ENCODE measurements at regions not wholly inside any gene's neighbourhood (a gene's known extent, or its start where the extent isn't known, plus 50 kb on each side); places are given as distances from the start of the nearest gene placed in this dataset.

- in situ Hi-C loops (cut with HindIII; ENCODE audit: low sequenced_read_pairs) = loop anchor here (5.0 kb wide), 1 partner anchor 58 kb away; no protein-coding TSS in a partner anchor
Measured at GRCh38 chr9:80369641-80370040, 797.9 kb downstream of the TLE4 start.

GRCh38 chr9:80366626-80367025 is 794.9 kb downstream of the TLE4 start:
- in situ Hi-C loops (cut with HindIII; ENCODE audit: low sequenced_read_pairs) = no loop called here

GRCh38 chr9:80359941-80360881 is 788.4 kb downstream of the TLE4 start:
- in situ Hi-C loops (cut with HindIII; ENCODE audit: low sequenced_read_pairs) = no loop called here

- in situ Hi-C loops (cut with HindIII; ENCODE audit: low sequenced_read_pairs) = no loop called here
Measured at GRCh38 chr9:80359291-80359690, 787.5 kb downstream of the TLE4 start.

- in situ Hi-C loops (cut with HindIII; ENCODE audit: low sequenced_read_pairs) = no loop called here
Measured at GRCh38 chr9:80352967-80353366, 781.2 kb downstream of the TLE4 start.

GRCh38 chr9:80351612-80352011 is 779.8 kb downstream of the TLE4 start:
- in situ Hi-C loops (cut with HindIII; ENCODE audit: low sequenced_read_pairs) = no loop called here

GRCh38 chr9:80326105-80326504 is 754.3 kb downstream of the TLE4 start:
- in situ Hi-C loops (cut with HindIII; ENCODE audit: low sequenced_read_pairs) = no loop called here

GRCh38 chr9:80320916-80321315 is 749.2 kb downstream of the TLE4 start:
- in situ Hi-C loops (cut with HindIII; ENCODE audit: low sequenced_read_pairs) = loop anchor here (5.0 kb wide), 1 partner anchor 44 kb away; no protein-coding TSS in a partner anchor

GRCh38 chr9:80320480-80320879 is 748.7 kb downstream of the TLE4 start:
- in situ Hi-C loops (cut with HindIII; ENCODE audit: low sequenced_read_pairs) = loop anchor here (5.0 kb wide), 1 partner anchor 43 kb away; no protein-coding TSS in a partner anchor

- in situ Hi-C loops (cut with HindIII; ENCODE audit: low sequenced_read_pairs) = loop anchor here (5.0 kb wide), 1 partner anchor 88 kb away; no protein-coding TSS in a partner anchor
Measured at GRCh38 chr9:80305136-80305535, 733.4 kb downstream of the TLE4 start.

GRCh38 chr9:80294955-80295354 is 723.2 kb downstream of the TLE4 start:
- in situ Hi-C loops (cut with HindIII; ENCODE audit: low sequenced_read_pairs) = no loop called here

- in situ Hi-C loops (cut with HindIII; ENCODE audit: low sequenced_read_pairs) = no loop called here
Measured at GRCh38 chr9:80294318-80294717, 722.6 kb downstream of the TLE4 start.

GRCh38 chr9:80292231-80292630 is 720.5 kb downstream of the TLE4 start:
- in situ Hi-C loops (cut with HindIII; ENCODE audit: low sequenced_read_pairs) = no loop called here

- in situ Hi-C loops (cut with HindIII; ENCODE audit: low sequenced_read_pairs) = no loop called here
Measured at GRCh38 chr9:80285326-80285725, 713.6 kb downstream of the TLE4 start.

GRCh38 chr9:80282766-80283165 is 711.0 kb downstream of the TLE4 start:
- in situ Hi-C loops (cut with HindIII; ENCODE audit: low sequenced_read_pairs) = no loop called here

GRCh38 chr9:80259079-80259478 is 687.3 kb downstream of the TLE4 start:
- in situ Hi-C loops (cut with HindIII; ENCODE audit: low sequenced_read_pairs) = no loop called here

- in situ Hi-C loops (cut with HindIII; ENCODE audit: low sequenced_read_pairs) = no loop called here
Measured at GRCh38 chr9:80251778-80252177, 680.0 kb downstream of the TLE4 start.

- in situ Hi-C loops (cut with HindIII; ENCODE audit: low sequenced_read_pairs) = no loop called here
Measured at GRCh38 chr9:80242022-80242421, 670.3 kb downstream of the TLE4 start.

- in situ Hi-C loops (cut with HindIII; ENCODE audit: low sequenced_read_pairs) = no loop called here
Measured at GRCh38 chr9:80235752-80236151, 664.0 kb downstream of the TLE4 start.

- in situ Hi-C loops (cut with HindIII; ENCODE audit: low sequenced_read_pairs) = no loop called here
Measured at GRCh38 chr9:80233906-80234305, 662.1 kb downstream of the TLE4 start.

GRCh38 chr9:80233102-80233843 is 661.5 kb downstream of the TLE4 start:
- in situ Hi-C loops (cut with HindIII; ENCODE audit: low sequenced_read_pairs) = no loop called here
